NCI-H460 (cell line): ENCODE measurements at regions not wholly inside any gene's neighbourhood (a gene's known extent, or its start where the extent isn't known, plus 50 kb on each side); places are given as distances from the start of the nearest gene placed in this dataset.
"Not testable (repeated sequence)": the region's sequence is repeated elsewhere in the genome, so short reads cannot be mapped to it uniquely, and the experiment has no call there.

ENCODE experiments used
- DNase-seq: peaks from one replicate; pipeline ENCODE4 v3.0.0-alpha.2; 2016; ENCODE audit warnings: low read depth; ENCODE audit errors: extremely low read depth

DNA sequence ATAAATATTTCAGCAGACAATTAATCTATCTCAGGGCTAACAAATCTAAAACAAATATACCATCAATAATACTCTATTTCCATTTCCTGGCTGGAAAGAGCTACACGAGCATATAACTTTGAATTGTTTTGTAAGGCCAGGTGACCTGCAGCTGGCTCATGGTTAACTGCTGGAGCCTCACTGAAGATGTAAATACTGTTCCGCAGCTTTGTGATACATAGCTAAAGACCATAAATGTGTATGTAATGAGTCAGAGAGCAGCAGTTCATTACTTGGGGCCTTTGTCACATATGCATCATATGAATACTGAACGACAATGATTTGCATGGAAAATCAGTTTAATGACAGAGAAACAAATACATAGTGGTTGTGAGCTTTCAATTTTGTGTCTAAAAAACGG, 109.4 kb upstream of the CCN2 start:
- no peak for DNase-seq

DNA sequence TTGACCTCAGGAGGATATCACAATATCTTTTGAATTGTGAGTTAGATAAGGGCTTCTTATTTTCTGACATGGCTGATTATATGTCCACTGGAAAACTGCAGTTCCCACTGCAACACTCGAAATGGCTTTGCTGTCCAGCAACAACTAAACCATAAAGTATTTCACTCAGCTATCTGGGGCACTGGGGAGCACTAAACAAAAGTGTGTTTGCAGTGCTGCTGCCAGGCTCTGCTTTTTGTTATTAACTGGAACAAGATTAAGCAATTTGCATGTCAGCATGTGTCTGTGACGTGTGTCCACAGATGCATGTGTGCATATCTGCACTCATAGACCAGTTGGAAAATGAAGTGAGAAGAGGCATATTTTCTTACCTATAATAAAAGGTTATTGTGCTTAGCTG, 107.8 kb upstream of the CCN2 start:
- no peak for DNase-seq

DNA sequence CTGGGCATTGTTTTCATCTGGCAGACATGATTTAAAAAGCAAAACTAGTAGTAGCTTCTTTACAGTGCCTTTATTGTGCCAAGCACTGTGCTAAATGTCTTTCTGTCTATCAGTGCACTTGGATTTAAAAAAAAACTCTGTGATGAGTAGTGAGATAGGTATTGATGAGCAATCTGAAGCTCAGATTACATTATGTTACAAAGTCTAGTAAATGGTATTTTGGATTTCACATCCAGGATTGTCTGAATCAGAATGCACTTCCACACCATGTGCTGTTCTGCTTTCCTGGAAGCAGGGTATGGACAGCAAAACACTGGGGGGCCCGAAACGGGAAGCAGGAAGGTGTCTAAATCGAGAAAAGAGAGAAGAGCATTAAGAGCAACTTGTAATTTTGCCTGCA, 103.4 kb upstream of the CCN2 start:
- no peak for DNase-seq

DNA sequence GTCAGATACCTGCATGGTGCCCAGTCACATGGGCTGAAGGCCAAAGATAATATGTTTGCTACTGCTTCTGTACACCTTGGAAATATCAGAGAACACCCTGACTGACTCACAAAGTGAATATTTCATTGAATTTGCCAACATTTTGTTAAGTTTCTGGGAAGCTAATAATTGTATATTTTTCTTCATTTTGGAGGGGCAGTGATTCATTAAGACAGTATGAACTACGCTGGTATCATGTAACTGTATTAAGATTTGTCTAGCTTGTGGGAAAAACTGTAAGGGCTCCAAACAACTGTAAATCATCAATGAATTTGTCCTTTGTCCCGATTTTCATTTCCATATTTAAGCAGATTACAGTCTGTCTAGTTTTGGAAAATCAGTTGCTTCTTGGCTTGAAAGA, 102.3 kb upstream of the CCN2 start:
- no peak for DNase-seq

DNA sequence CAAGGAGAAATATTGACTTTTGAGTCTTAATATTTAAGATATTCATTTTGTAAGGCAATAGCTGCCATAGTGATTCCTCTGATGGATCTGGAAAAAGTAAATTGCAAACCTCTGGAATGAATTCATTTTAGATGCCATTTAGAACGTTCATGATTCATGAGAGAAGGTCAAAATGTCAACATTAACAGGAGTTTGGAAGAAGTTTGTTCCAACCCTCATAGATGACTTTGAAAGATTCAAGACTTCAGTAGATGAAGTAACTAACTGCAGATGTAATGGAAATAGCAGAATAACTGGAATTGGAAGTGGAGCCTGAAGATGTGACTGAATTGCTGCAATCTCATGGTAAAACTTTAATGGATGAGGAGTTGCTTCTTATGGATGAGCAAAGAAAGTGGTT, 100.9 kb upstream of the CCN2 start:
- DNase-seq, result no peak

DNA sequence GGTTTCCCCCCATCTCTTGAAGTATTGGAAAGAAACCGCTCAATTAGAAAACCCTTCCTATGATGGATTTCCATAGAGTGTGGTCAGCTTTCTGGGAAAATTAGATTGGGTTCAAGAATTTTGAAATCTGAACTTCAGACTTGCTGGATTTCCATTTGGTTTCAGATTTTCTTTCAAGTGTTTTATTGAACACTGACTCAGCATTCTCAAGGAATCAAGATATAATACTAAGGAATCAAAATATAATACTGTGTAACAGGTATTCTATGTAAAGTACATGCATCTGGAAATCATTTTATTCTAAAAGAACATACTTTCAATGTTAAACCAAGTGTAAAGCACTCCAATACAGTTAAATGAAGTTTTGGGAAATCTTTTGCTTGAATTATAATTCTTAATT, 94.7 kb upstream of the CCN2 start:
- DNase-seq, result no peak

DNA sequence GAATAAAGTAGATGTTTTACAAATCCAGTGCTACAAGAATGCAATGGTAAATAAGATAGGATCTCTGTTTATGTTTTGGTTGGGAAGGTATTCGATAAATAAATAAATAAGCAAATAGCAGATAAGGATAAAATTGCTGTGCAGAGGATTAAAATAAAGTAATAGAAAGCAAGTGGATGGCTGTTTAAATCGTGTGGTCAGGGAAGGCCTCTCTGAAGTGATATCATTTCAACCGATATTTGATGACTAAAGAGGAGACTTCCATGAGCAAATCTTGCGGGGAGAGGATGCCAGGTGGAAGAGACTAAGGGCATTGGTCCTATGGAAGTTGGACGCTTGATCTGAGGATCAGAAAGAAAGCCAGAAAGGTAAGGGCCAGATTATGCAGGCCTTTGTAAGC, 92.0 kb upstream of the CCN2 start:
- DNase-seq, result no peak

DNA sequence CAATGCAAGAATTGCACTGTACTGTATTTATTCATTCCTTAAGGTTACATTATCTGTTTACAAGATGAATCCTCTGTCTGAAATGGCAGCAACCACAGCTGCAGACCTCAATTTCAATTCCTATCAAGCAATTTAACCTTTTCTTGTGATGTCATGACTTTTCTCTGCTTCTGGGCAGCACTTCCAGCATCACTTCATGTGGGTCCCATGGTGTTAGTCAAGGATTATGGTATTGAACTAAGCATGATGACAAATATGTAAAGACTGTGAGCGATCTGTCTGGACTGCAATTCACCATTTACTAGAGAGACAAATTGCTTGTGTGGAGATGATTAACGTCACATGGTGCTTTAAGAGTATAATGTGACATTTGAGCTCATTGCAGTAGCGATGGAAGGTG, 90.5 kb upstream of the CCN2 start:
- DNase-seq, result no peak

DNA sequence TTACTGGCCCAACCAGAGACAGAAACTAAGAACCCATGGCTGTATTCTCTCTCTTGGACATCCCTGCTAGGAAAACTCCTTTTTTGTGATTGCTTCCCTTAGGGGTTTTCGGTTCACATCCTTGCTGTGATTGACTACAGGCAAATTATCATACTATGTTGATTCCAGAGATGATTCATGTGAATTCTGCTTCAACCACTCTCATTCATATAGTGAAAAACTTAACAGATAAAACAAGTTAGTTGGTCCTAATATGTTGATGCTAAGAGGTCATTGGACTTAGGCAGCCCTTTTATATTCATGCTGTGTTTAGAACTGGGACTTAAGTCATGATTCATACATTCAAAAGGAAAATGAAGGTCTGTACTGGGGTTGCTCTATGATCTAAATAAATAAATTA, 76.9 kb upstream of the CCN2 start:
- DNase-seq, result no peak

DNA sequence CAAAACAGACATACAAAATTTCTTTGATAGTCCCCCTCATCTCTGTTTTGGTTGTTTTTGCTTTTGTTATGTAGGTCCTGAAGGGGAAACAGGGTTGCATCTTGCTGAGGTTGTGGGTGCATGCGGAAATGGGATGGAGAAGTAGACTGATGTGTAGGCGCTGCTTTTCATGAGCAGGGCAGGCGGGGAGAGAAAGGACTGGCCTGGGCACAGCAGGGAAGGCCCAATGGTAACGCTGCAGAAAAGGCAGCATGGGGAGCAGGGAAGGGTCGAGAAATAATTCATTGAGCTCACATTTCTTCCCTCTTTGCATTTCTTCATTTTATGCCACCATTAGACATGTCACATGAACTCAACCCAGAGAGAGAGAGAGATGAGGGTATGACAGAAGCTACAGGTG, 74.3 kb upstream of the CCN2 start:
- no peak for DNase-seq

DNA sequence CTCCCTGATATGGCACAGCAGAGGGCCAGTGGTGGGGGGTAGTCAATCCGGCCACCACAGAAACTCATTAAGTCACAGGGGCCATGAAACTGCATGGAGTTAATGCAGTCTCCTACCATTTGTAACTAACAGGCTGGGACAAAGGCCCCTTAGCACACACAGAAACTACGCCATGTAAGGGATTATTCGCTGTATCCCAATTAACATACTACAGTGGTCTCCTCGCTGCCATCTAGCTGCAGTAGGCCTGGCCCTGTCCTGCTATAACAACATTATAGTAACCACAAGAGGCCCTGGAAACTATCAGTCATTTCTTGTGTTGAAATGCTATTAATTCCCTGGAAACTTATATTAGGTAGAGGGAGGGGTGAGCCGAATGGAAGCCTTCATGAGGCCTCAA, 72.3 kb upstream of the CCN2 start:
- no peak for DNase-seq

DNA sequence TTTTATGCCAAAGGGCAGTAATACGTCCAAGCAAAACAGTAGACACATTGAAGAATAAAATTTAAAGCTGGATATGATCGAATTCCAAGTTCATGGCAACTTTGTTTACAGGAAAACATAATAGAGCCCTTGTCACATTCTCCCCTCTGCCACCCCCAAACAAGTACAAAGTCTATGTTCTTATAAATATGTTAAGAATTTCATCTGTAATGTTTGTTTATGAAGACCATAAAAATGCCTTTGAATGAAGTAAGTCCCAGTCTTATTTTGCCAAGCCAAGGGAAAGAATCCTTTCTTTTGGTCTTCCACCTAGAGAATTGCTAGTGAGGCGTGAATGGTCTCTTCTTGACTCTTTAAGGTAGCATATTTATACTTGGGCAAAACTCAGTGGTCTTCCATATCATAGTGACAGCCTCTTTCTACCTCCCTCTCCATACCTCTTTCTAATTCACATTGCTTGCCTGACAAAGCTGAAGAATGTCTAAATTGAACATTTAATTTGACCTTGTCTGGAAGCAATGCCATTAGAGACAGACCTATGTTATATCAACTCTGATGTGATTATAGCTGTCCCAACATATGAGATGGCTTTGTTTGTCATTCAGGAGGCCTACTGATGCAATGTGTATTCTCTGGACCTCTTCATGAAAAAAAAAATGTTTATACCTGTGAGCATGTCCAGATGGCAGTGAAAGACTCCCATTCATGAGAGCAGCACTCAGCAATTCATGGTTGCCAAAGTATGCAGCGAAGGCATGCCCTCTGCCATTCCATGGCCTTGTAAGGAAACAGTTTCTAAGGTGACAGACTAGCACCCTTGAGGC, 70.6 kb upstream of the CCN2 start:
- DNase-seq, result no peak

DNA sequence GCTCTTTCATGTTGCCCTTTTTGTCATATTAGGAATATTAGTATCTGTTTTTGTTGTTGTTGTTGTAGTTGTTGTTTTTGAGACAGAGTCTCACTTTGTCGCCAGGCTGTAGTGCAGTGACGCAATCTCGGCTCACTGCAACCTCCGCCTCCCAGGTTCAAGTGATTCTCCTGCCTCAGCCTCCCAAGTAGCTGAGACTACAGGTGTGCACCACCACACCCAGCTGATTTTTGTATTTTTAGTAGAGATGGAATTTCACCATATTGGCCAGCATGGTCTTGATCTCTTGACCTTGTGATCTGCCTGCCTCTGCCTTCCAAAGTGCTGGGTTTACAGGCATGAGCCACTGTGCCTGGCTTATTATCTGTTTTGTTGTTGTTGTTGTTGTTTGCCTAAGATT, 69.7 kb upstream of the CCN2 start:
- not testable (repeated sequence) for DNase-seq

DNA sequence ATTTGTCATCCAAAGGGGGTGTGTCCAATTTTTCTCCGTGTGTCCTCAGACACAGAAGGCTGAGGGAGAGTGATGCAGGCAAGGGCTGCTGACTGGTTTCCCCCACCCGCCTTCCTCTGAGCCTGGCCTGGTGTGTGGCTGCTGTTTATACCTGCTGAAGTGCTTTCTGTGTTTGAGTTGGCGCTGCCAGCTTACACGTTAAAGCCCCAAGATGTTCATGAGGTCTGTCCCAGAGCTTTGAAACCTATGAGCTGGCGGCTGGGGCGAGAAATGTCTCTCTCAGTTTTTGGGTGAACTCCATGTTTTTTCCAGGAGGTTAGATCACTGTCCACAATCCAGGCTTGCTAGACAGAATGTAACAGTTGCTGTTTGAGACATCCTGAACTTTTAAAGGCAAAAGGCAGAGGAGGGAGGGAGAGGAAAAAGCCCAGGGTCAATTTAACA, 69.0 kb upstream of the CCN2 start:
- DNase-seq, result no peak

DNA sequence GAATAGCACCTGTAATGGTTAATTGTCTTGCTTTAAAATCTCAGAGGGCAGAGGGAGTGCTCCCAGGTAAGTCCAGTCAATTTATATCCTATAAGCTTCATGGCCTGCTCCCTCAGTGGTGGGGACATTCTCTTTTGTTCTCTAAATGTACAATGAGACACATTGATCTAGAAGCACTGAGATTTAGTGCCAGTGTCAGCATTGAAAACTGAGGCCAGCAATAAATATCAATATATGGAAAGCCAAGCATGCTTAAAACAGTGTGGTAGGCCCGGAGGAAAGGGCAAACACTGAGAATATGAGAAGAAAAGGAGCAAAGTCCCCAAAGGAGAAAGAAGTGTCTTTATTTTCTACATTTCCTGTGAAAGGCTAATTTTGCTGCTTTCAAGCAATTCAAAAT, 68.4 kb upstream of the CCN2 start:
- DNase-seq, result no peak

DNA sequence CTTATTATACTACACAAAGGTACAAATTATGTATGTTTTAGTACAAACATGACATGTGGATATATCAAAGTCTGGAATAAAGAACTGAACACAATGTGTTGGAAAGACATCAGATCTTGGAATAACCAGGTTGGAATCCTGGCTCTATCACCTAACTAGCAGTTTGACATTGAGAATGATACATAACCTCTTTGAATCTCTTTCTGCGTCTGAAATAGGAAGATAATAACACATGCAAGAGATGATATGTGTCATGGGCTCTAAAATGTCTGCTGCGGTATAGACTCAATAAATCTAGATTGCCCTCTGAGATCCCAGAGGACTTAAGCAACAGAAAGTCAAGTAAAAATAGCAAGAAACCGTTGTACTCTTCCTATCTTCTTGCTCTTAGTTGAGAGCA, 66.8 kb upstream of the CCN2 start:
- DNase-seq, result no peak

DNA sequence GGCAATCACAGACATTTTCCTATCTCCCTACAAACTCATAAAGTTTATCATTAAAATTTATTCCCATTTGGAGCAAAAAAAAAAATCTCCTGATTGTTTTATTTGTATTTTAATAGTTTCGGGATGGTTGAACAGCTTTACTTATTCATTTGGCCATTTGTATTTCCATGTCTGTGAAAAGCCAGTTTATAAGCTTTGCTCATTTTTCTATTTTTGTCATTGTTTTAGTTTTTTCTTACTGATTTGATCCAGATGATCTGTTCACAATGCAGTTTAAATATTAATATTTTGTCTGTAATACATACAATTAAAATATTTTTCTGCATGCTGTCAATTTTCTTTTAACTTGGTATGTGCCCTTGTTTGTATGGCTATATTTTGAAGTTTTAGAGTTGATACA, 65.2 kb upstream of the CCN2 start:
- no peak for DNase-seq

DNA sequence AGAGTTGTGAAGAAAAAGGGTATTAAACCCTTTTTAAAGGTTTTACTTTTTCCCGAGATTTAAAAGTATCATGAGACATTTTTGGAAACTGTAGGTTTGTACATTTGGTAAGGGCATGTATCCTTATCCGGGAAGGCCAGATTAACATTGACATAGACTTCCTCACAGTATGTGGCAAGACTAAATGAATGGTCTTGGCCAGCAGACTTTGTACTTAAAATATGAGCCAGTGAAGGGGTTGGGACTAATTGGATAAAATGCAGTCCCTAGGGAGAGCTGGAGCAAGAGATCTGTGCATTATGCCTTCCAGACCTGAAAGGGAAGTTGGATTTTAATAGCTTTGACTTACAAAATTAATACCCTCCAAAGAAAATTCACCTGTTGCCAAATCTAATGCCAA, 60.4 kb upstream of the CCN2 start:
- no peak for DNase-seq

DNA sequence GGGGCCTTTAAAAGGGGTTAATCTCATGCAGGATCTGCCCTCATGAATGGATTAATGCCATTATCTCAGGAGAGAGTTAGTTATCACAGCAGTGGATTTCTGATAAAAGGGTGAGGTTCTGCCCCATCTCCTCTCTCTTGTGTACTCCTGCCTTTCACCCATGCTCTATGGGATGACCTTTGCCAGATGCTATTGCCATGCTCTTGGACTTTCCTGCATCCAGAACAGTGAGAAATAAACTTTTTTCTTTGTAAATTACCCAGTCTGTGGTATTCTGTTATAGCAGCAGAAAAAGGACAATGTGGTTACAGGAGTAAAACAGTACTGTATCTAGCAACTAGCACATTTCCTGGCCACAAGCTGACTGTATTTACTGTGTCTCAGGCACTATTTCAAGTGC, 58.0 kb upstream of the CCN2 start:
- DNase-seq, result no peak

DNA sequence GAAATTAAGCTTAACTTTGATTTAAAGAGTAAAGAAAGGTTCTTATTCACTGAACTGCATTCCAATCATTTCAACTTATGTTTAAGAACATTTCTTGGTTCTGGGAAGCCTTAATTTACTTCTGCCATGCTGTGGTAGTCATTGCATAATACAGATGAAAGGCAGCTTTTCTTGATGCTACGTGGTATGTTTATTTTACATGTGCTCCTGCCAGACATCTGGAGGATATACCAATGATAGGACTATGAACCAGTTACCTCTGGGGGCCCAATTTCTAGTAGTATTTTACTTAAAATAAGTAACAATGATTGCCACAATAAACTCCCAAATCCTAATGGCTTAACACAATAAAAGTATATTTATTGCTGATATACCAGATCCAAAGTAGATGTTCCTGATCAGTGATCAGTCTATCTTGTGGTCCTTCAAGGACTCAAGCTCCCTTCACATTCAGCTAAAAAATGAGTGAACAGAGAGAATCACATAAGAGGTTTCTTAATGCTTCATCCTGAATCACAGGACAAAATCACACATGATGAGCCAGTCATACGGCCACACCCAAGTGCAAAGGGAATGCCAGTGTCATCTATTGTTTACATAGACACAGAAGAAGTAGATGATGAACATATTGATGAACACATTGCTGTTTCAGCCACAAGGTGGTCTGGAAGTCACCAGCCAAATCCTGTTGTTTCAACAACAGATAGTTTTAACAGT, 56.5 kb upstream of the CCN2 start:
- DNase-seq, result peak; percentile 9

DNA sequence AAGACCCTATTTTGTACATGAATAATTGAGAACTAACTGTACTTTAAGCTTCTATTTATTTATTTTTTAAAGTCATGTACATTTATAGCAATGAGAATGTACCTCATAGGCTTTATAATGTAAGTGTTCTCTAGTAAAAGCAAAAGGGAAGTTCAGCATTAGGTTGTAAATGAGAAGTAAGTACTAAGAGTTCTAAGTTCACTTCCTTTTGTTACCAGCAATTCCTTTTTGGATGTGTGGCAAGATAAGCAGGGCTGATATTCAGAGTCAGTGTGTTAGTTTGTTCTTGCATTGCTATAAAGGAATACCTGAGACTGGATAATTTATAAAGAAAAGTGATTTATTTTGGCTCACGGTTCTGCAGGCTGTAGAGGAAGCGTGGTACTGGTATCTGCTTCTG, 54.0 kb upstream of the CCN2 start:
- no peak for DNase-seq

DNA sequence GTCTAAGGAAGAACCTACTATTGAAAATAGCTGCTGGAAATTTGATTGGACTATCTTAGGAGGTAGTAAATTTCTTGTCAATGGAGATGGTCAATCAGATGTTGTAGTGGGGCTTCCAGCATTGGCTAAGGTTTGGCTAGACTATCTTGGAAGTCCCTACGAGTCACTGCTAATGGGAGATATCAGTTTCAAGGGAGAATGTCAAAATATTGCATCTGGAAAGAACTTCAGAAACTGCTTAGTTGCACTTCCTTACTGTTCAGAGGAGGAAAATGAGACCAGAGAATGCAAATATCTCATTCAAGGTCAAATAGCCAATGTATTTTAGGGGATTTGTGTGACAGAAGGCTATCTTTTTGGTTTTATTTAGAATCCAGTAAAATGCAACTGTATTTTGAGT, 53.5 kb upstream of the CCN2 start:
- DNase-seq, result no peak
